Epidermal melanocyte (primary cell): ENCODE measurements at regions not wholly inside any gene's neighbourhood (a gene's known extent, or its start where the extent isn't known, plus 50 kb on each side); places are given as distances from the start of the nearest gene placed in this dataset.
A peak's percentile ranks its signal among the peaks of the same experiment; 100 is the strongest.

Experiments
- DNase-seq: peaks from one replicate; pipeline ENCODE4 v3.0.0; 2011; ENCODE audit warnings: low spot score; ENCODE audit not compliant: insufficient read length

GRCh38 chr19:31160336-31160926 lies 188.8 kb downstream of the TSHZ3 start:
- DNase-seq = no peak

- no peak for DNase-seq
Observed at GRCh38 chr19:31154021-31154420, 195.2 kb downstream of the TSHZ3 start.

DNA sequence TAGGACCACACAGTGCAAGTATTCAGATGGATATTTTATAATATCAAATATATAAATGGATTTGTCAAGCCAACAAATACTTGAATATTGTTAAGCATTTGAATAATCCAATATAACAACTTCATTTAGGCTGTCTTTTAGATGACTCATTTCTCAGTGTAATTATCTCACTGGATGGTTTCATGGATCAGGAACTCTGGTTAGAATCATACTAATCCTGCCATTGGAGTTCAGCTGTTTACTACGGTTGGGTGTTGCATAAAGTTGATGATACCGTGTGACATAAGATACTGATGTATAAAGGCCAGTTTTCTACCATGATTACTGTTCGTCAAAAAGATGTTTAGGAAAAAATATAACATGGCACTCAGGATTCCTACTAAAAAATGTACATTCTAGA lies 196.3 kb downstream of the TSHZ3 start:
- DNase-seq = no peak

DNA sequence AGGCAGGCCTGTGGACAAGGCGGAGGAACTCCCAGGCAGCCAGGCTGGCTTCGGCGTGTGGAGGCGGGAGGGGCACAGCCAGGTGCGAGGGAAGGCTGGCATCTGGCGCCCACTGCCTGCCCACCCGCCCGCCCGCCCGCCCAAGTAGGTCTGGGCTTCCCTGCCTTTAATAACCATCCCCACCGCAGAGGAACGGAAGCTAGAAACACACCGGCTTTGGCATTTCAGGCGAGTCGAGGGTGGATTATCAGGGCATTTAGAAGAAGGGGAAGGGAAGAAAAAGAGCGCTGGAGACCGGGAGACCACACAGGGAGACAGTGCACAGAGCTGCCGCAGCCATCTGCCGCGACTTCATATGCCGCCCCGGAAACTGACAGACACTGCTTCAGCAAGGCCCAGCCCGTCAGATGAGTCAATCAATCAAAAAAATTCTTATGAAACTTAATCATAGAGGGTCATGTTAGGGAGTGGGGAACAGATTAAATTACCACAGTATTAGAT lies 199.7 kb downstream of the TSHZ3 start:
- no peak for DNase-seq

GRCh38 chr19:31148671-31149070 lies 200.6 kb downstream of the TSHZ3 start:
- no peak for DNase-seq

DNA sequence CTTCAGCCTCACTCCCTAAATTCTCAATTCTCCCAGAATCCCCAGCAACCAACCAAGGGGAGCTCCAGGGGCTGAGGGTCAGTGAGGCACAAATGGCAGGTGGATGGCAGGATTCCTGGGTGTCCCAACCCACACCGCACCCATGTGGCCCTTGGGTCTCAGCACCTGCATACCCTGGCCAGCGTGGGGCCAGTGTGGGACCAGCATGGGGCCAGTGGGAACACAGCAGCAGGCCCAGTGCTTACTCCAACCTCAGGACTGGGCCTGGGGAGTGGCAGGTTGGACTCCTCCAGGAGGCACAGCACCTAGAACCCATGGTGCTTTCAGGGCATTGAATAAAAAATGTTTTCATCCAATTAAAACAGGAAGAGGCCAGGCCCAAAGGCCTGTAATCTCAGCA lies 202.0 kb downstream of the TSHZ3 start:
- no peak for DNase-seq

- no peak for DNase-seq
Observed at GRCh38 chr19:31146546-31147183, 202.6 kb downstream of the TSHZ3 start.

- DNase-seq = no peak
Observed at GRCh38 chr19:31146015-31146414, 203.2 kb downstream of the TSHZ3 start.

- no peak for DNase-seq
Observed at GRCh38 chr19:31145007-31145406, 204.2 kb downstream of the TSHZ3 start.

- no peak for DNase-seq
Observed at GRCh38 chr19:31144075-31144870, 205.0 kb downstream of the TSHZ3 start.

DNA sequence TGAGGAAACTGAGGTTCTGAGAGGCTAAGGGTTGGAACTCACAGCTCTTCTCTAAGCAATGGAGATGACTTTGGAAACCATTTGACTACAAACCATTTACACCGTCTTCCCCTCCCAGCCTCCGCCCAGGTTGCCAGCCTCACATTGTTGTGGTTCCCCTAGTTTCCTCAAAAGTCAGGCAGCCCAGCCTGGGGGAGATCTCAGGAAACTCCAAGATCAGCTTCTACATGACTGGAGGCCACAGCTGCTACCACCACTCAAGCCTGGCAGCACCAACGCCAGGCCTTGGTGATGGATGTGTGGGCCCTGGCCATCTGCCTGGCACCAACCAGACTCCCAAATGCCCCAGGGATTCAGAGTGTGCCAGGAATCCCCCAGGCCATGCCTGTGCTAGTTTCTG lies 207.9 kb downstream of the TSHZ3 start:
- no peak for DNase-seq

GRCh38 chr19:31140717-31141116 lies 208.5 kb downstream of the TSHZ3 start:
- DNase-seq = no peak

- DNase-seq = no peak
Observed at GRCh38 chr19:31139871-31140505, 209.2 kb downstream of the TSHZ3 start.

DNA sequence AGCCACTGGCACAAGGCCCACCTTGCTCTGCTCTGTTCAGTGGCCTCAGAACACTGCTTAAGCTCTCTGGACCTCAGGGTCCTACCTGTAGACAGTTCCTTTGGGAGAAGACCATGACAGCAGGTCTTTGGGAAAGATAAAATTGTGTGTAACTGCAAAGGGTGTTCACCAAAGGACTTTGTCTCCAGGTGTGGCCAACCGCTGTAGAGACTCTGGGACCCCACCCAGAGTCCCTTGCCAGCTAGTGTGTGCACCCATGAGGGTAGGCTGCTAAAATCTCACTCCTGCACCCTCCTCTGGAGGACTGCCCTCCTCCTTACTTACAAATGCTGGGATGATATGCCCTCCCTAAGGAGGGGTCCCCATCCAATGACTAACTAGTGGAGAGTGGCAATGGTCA lies 211.2 kb downstream of the TSHZ3 start:
- DNase-seq = no peak

GRCh38 chr19:31135841-31136240 lies 213.4 kb downstream of the TSHZ3 start:
- DNase-seq = no peak

DNA sequence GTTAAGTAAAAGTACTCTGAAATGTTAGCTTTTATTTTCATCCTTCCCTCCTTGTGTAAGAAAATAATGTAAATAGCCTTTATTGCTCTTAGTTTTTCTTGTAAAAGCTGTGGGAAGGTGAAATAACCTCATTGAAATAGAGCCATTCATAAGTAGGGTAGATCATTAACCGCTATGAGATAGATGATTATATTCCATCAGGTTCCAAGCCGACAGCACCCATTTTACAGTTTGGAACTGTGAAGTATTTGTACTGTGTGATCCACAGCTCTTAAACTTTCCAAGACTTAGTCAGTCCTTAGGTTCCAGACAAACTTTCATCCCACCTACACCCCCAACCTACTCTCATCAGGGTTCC lies 216.5 kb downstream of the TSHZ3 start:
- no peak for DNase-seq

DNA sequence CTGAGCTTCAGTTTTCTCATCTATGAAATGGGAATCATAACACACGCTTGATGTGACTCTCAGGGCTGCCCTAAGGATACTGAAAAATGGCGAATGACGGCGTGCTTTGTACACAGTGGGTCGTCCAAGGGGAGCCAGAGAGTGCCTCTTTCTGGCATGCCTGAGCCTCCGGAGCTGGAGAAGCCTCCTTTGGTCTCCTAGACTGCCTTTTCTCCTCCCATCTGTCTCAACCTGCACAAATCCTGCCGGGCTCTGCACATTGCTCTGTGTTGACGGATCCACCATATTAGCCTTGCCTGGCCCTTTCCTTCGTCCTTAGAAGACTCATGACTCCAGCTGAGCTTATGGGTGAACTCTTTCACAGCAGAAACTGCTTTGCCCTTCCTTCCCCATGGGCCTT lies 220.9 kb downstream of the TSHZ3 start:
- DNase-seq = no peak

DNA sequence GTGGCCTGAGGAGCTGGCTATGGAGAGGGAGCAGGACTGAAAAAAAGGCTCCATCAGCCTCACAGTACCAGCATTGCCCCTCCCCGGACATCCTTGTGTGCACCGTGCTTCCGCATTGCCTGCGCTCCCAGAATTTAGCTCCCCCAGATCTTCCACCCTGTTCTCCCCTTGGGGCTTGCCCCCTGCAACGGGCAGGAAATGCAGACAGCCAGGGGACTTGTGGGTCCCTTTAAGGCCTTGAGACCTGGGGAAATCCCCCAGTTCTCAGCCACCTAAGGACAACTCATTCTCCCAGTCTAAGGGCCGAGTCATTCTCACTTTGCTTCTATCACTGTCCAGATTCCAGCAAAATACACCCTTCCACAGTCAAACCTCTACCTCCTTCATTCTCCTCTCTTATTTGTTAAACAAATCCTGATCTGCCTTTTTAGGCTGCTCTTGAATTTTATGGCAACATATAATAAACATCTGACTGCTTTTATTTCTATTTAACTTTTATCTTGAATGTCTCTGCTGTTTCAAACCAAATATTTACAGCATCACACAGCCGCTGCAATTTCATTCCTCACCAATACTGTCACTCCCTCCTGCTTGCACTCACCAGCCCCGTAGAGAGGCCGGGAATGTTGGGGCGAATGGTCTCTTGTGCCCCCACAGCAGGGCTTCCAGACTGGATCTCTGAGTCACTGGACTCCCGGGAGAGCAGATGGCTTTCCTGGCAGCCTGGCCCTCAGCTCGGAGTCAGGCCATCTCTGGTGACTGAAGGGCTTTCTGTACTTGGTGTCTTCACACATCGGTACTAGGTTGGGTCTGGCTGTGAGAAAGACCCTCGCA lies 221.9 kb downstream of the TSHZ3 start:
- DNase-seq = peak; percentile 60

DNA sequence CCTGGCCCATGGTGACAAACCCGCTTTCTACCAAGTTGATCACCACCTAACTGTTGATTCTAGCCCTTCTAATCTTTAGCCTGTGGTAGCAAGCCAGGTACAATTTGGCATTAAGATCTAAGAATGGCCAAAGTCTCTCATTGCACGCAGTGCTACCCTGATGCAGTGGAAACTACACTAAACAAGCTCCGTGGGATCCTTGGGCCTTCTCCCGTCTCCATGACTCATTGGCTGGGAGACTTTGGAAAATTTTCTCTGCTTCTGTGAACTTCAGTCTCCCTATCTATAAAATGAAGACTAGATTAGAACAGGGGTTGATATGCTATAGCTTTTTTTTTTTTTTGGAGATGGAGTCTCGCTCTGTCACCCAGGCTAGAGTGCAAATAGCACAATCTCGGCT lies 223.0 kb downstream of the TSHZ3 start:
- DNase-seq = no peak

GRCh38 chr19:31125071-31125470 lies 224.2 kb downstream of the TSHZ3 start:
- DNase-seq = no peak

GRCh38 chr19:31121501-31121900 lies 227.7 kb downstream of the TSHZ3 start:
- no peak for DNase-seq
